GM12873 (cell line): ENCODE measurements at regions not wholly inside any gene's neighbourhood (a gene's known extent, or its start where the extent isn't known, plus 50 kb on each side); places are given as distances from the start of the nearest gene placed in this dataset.

Source experiments
- CTCF ChIP-seq: IDR thresholded peaks from 2 replicates; pipeline ENCODE4 v1.5.1; 2012; ENCODE audit warnings: low read depth, mild to moderate bottlenecking, moderate library complexity, low read length, control low read depth; ENCODE audit not compliant: insufficient read depth; ENCODE audit errors: missing control alignments

- no peak for TF ChIP-seq CTCF
Measured at GRCh38 chr2:64196963-64197362, 52.7 kb upstream of the PELI1 start.

GRCh38 chr2:64201151-64201550 lies 56.9 kb upstream of the PELI1 start:
- no peak for TF ChIP-seq CTCF

- TF ChIP-seq CTCF = no peak
Measured at GRCh38 chr2:64202206-64202845, 58.1 kb upstream of the PELI1 start.

GRCh38 chr2:64203131-64203857 lies 59.1 kb upstream of the PELI1 start:
- no peak for TF ChIP-seq CTCF

- TF ChIP-seq CTCF = no peak
Measured at GRCh38 chr2:64203858-64204632, 59.8 kb upstream of the PELI1 start.

GRCh38 chr2:64204703-64205102 lies 60.5 kb upstream of the PELI1 start:
- no peak for TF ChIP-seq CTCF

GRCh38 chr2:64205415-64205814 lies 61.2 kb upstream of the PELI1 start:
- no peak for TF ChIP-seq CTCF
